ENCODE measurements at regions not wholly inside any gene's neighbourhood (a gene's known extent, or its start where the extent isn't known, plus 50 kb on each side); places are given as distances from the start of the nearest gene placed in this dataset.

DNA sequence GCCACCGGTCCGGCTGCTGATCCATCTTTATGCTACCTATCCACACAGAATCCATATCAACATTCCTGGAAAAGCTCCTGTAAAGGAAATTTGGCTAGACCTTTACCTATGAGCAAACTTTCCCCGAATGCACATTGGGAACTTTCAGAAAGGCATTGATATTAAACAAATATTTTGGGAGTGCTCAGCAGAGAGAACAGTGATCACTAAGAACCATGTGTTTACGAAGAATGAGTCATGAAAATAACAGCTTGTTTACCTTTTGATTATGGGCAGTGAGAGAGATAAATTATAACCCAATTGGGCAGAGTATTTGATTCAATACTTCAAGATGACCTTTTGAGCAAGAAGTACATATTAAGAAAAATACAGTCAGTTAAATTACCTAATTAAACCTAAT is 189.7 kb upstream of the CDH2 start:
- TF ChIP-seq, protein P1, sequence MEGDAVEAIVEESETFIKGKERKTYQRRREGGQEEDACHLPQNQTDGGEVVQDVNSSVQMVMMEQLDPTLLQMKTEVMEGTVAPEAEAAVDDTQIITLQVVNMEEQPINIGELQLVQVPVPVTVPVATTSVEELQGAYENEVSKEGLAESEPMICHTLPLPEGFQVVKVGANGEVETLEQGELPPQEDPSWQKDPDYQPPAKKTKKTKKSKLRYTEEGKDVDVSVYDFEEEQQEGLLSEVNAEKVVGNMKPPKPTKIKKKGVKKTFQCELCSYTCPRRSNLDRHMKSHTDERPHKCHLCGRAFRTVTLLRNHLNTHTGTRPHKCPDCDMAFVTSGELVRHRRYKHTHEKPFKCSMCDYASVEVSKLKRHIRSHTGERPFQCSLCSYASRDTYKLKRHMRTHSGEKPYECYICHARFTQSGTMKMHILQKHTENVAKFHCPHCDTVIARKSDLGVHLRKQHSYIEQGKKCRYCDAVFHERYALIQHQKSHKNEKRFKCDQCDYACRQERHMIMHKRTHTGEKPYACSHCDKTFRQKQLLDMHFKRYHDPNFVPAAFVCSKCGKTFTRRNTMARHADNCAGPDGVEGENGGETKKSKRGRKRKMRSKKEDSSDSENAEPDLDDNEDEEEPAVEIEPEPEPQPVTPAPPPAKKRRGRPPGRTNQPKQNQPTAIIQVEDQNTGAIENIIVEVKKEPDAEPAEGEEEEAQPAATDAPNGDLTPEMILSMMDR (conservative IDR thresholded peaks at IDR 0.05; ENCODE audit: low read length) = no peak
- TF ChIP-seq EZH2phosphoT487 (IDR thresholded peaks at IDR 0.05; ENCODE audit: borderline replicate concordance) = no peak
